NK-92 treated with Interleukin-12 subunit alpha and Interleukin-12 subunit beta, amount 100 ng/mL, for 24 hours (cell line): ENCODE measurements at regions not wholly inside any gene's neighbourhood (a gene's known extent, or its start where the extent isn't known, plus 50 kb on each side); places are given as distances from the start of the nearest gene placed in this dataset.

Experiments
- DNase-seq: peaks from one replicate; lab custom pipeline; 2025; lab: John Stamatoyannopoulos, UW

DNA sequence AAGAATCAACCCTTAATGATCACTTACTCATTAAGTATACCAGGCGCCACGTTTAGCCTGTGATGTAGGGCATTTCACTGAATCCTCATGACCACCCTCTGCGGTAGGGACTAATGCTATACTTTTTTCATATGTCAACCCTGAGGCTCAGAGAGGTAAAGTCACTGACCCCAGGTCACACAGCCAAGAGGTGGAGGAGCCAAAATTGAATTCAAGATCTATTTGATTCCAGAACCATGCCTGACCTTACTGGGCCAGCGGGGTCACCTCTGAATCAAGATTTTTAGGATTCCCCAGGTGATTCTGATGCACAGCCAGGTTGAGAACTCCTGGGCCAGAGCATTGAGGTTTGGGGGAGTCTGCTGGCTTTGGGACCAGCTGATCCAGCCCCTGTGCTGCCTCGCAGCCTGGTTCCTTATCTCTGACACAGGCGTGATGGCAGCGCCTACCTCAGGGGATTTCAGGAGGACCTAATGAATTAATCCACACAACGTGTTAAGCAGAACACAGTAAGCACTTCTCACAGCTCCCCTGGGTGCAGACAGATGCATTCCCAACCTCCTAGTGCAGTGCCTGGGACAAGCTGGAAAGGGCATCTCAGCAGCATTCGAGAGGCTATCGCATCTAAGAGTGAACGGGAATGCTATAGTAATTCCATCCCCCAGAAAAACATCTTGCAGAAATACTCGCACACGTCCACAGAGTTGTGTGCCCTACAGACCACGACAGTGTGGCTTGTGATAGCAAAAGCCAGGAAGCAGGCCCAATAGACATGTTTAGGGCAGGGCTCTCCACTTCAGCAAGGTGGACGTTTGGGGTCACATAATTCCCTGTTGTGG lies 101.4 kb upstream of the PTPN1 start:
- no peak for DNase-seq

DNA sequence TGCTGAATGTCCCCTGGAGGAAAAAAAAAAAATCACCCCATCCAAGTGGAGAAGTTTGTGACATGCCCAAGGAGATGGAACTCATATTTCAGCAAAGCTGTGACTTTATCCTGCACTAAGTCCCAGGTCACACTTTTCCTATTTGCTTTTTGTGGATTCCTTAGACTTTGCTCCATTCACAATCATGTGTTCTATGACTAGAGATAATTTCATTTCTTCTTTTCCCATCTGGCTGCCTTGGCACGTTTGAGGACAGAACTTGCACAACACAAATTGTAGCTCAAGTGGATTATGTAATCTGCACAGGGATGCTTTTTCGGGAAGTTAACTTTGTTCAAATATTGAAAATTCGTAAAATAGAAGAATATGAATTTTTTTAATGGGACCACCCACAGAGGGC lies 100.7 kb upstream of the PTPN1 start:
- no peak for DNase-seq

GRCh38 chr20:50410343-50410742 lies 99.8 kb upstream of the PTPN1 start:
- no peak for DNase-seq

DNA sequence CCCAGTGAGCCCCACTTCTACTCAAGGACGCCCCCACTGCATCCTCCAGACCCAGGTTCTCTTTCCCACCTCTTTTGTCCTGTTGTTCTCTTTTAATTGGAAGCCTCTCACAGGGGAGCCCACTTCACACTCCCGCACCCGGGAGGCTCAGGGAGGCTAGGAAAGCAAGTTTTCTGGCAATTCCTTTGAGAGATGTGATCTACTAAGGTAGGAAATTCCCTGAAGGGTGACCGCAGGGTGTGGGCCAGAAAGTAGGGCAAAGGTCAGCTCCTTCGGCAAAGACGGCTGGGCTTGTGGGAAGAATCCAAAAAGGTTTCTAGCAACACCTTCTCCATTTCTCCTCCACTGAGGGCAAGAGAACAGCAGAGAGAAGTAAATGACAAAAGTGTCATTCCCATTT lies 98.1 kb upstream of the PTPN1 start:
- DNase-seq, result no peak

DNA sequence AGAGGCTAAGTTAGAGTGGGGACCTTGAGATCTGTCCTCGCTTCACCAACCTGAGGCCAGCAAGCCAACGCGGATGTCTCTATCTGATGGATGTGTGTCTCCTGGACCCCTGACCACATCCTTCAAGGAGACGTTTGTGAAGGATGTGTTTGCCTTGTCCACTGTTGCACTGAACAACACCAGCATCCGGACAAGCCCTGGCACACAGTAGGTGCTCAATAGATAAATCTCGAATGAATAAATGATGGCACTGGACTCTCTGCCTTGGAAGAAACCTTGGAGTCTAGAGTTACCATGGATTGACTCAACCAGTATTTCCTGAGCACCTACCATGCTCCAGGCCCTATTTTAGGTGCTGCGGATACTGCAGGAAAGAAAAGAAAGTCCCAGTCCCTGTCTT lies 97.7 kb upstream of the PTPN1 start:
- no peak for DNase-seq

GRCh38 chr20:50413088-50413500 lies 97.1 kb upstream of the PTPN1 start:
- no peak for DNase-seq

GRCh38 chr20:50415021-50415515 lies 95.1 kb upstream of the PTPN1 start:
- DNase-seq, result no peak

GRCh38 chr20:50415516-50416268 lies 94.5 kb upstream of the PTPN1 start:
- DNase-seq, result no peak

GRCh38 chr20:50416269-50417022 lies 93.7 kb upstream of the PTPN1 start:
- no peak for DNase-seq

GRCh38 chr20:50417023-50417329 lies 93.2 kb upstream of the PTPN1 start:
- DNase-seq, result no peak

DNA sequence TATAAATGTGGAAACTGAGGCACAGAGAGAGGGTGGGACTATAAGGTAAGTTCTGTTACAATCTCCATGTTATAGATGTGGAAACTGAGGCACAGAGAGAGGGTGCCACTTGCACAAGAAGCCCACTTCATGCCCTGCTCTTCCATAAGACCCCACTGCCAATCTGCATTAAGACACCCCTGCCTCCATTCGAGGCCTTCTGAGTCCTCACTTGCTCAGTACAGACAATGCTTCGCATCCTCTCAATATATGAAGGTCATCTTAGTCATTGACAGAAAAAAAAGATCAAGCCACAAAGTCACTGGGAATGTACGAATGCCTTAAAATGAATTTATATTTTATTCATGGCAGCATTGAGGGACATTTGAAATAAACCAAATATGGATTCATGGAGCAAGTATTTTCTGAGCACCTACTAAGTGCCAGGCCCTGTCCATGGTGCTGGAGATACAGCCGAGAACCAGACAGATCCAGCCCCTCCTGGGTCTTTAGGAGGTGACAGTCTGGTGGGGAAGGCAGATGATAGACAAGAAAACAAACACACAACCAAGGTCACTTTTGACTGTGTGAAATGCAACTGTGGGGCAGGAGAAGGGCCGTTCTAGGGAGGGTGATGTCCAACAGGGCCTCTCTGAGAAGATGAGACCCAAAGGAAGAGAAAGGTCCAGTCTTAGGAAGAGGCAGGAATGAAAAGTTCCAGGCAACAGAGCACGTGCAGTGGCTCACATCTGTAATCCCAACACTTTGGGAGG lies 92.5 kb upstream of the PTPN1 start:
- DNase-seq, result no peak

DNA sequence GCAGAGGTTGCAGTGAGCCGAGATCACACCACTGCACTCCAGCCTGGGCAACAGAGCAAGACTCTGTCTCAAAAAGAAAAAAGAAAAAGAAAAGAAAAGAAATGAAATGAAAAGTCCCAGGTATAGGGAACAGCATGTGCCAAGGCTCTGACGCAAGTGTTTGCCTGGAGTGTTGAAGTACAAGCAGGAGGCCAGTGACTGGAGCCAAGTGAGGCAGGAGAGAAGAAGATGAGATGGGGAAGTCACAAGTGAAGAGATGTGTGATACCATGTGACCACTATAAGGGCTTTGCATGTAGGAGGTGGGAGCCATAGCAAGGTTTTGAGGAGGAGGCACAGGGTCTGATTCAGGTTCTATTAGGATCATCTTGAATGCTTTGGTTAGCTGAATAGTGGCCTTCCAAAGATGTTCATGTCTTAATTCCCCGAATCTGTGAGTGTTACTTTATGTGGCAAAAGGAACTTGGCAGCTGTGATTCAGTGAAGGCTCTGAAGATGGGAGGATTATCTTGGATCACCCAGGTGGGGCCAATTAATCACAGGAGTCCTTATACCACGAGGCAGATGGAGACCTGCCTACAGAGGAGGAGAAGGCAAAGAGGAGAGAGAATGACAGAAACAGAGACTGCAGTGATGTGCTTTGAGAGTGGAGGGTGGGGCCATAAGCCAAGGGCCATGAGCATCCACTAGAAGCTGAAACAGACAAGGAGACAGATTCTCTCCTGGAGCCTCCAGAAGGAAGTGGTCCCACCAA lies 91.1 kb upstream of the PTPN1 start:
- DNase-seq, result no peak

DNA sequence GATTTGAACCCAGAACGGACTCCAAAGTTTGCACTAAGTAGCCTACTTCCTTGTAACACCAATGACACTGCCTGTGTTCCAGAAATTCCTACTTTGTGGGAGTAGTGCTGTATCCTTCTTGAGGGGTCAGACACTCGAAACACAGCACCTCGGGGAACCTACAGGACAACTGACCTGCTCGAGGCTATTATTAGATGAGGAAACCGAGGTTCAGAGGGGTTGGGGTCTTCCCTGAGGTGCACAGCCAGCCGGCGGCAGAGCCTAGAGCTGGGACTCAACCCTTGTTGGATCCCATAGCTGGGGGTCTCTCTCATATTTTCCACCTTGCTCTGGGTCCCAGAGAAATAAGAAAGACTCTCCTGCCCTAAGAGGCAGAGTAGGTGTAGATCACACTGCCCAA lies 89.8 kb upstream of the PTPN1 start:
- no peak for DNase-seq

DNA sequence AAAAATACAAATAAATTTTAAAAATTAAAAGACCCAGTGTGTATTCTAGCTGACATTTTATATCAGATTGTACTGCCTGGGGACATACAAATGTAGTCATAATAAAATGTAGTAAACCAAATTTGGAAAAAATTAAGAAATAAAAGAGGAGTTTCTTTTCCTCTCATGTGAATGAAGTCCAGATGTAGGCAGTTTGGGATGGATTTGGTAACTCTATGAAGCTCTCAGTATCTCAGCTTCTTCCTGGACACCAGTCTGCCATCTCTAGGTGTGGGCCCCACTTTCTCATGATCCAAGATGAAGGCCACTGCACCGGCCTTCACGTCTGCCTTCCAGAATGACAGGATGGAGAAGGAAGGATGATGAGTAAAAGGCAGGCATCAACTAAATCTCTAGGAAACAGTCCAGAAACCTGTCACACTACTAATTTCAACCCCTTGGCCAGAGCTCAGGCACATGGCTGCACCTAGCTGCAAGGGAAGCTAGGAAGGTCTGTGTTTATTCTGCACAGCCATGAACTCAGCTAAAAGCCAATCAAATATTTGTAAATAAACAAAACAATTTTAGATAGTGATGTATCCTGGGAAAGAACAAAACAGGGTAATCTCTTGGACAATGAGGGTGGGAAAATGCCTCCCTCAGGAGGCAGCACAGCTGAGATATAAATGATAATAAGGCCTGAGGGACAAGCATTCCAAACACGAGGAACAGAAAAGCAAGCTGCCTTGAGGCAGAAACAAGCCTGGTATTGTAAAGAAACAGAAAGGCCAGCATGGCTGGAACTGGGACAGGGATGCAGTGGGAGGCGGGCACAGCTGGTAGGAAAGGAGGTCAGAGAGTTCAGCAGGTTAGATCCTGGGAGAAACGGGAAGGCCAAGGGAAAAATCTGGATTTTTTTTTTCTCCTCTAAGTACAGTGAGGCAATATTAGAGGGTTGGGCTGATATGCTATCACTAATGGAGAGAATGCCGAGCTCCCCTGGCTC lies 88.5 kb upstream of the PTPN1 start:
- no peak for DNase-seq

GRCh38 chr20:50423758-50424157 lies 86.4 kb upstream of the PTPN1 start:
- DNase-seq, result no peak

DNA sequence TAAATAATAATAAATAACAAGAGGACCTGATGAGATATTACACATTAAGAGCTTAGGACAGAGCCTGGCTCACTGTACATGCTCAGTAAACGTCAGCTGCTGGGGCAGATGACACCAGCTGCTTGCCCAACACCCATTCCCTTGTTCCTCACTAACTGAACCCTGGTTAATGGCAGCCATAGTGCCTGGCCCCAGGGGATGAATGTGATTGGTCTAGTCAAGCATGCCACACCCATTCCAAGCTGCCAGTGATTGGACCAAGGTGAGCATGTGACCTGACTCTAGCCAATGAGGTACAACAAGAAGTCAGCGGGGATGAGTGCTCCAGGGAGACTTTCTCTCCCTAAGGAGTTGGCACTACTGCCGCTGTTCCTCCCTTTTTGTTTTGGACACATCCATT lies 85.1 kb upstream of the PTPN1 start:
- no peak for DNase-seq

DNA sequence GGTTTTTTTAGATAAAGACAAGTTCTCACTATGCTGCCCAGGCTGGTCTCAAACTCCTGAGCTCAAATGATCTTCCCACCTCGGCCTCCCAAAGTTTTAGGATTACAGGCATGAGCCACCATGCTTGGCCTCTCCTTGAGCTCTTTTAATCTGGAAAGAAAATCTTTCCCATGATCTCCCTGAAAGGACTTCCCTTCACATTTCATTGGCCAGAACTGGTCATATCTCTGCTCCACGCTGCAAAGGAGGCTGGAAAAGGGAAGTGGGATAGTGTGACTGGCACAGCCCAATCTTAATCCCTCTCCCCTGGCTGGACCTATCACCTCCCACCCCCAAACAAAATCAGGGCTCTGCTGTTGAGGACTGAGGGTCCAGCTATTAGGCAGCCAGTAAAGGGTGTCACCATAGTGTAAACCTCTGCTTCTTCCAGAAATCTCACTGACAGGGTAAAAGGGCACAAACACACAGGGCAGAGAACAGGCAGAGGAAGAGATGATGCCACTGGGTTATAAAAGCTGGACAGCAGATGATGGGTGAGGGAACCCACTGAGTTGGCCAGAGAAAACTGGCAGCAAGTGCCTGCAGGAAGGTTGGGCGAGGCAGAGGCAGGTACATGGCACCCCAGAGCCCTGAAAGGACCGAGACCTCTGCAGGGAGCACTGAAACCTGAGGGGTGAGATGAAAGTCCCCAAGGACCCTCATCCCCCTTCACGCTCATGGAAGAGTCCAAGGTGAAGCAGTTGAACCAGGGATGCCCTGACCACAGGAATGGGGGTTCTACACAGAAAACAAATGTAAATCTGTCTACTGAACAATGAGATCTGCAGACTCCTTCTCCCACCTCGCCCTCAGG lies 83.1 kb upstream of the PTPN1 start:
- no peak for DNase-seq

DNA sequence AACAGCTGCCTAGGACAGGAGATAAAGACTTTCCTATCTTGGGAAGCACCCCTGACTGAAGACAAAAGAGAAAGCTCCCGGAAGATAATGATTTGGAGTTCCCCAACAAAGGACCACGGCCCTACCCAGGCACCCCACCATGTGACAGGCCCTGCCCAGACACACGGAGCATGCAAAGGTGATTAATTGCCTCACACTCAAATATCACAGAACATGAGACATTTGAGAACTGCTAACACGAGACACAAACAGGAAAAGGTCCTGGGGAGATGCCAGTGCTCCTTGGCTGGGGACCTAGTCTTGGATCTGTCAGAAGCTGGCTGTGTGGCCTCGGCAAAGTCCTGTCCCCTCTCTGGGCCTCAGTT lies 82.5 kb upstream of the PTPN1 start:
- no peak for DNase-seq
